ENCODE measurements at regions not wholly inside any gene's neighbourhood (a gene's known extent, or its start where the extent isn't known, plus 50 kb on each side); places are given as distances from the start of the nearest gene placed in this dataset.

- TF ChIP-seq CTCF (IDR thresholded peaks at IDR 0.05 in 4 of 5, conservative IDR thresholded peaks at IDR 0.05 in 1 of 5) (no peak), POLR2A (IDR thresholded peaks at IDR 0.05) (no peak)
Observed at GRCh38 chr9:107102011-107102410, 181.1 kb upstream of the RAD23B start.
